DMS 273 (cell line): ENCODE measurements at regions not wholly inside any gene's neighbourhood (a gene's known extent, or its start where the extent isn't known, plus 50 kb on each side); places are given as distances from the start of the nearest gene placed in this dataset.

Source experiments
- DNase-seq: peaks from one replicate; lab custom pipeline; 2025; ENCODE audit not compliant: unreplicated experiment; lab: John Stamatoyannopoulos, UW

DNA sequence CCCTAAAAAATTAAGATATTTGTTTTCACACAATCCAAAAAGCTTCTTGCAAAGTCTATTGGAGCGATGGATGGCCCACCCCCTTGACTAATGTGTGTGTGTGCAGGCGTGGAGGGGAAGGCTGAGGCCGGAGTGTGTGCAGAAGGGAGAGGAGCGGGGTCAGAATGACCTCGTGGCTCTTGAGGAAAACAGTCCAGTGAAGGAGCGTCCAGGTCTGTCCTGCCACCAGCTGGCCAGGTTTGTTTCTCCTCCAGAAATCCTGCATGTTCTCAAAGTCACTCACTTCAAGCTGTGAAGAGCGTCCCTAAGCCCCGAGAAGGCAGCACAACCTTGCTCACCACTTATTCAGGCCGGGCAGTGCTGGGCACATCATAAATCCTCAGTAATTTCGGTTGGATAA lies 69.5 kb upstream of the SSX2IP start:
- DNase-seq, result peak; percentile 48

DNA sequence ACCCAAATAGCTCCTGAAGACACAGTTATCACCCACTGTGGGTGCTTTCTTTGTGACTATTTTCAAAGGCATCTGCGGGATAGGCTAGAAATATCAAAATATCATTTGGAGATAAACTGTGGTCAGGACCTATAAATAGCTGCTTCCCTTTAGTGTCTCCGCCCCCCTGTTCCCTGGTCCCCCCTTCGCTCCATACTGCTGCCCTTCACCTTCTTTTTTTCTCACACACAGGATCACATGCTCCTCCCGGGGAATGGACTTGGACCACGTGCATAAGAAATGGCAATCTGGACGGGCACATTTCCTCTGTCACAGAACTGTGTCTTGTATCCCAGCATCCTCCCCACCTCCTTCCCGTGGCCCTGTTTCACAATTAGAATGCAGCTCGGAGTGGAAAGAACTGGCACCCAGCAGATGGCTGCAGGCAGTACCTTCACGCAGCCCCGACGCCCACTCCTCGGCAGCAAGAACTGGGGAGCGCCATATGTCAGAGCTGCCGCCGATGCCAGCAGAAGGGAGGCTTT lies 68.8 kb upstream of the SSX2IP start:
- DNase-seq, result peak; percentile 93

DNA sequence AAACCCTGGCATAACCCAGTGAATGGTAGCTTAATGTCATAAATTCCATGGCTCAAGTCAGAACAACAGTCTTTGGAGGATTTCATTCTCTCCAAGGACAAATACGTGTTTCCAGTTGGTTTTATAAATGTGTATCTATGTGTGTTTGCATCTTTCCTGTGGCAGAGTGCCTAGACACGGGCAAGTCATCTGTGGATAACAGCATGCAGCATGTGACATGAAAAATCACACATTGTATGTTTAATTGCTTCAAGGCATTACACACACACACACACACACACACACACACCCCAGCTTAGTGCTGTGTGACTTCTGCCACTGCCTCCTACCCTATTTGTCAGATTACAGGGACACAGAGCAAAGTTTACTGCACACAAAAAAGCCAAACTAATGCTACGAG lies 68.2 kb upstream of the SSX2IP start:
- DNase-seq, result no peak

DNA sequence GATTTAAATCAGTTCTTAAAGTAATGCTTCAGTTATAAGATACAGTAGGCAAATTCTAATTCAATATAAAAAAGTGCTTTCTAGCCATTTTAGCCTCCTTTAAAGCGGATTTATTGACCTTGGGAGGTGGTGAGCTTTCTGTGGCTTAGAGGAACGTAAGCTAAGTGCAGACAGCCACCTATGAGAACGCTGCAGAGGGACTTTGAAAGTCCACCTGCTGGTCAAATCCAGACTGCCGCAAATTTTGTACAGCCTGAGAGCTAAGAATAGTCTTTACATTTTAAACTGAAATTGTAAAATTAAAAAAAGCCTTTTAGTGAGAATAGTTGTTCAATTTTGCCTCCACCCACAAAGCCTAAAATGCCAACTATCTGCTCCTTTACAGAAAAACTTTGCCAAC lies 67.0 kb upstream of the SSX2IP start:
- peak; percentile 47 for DNase-seq

DNA sequence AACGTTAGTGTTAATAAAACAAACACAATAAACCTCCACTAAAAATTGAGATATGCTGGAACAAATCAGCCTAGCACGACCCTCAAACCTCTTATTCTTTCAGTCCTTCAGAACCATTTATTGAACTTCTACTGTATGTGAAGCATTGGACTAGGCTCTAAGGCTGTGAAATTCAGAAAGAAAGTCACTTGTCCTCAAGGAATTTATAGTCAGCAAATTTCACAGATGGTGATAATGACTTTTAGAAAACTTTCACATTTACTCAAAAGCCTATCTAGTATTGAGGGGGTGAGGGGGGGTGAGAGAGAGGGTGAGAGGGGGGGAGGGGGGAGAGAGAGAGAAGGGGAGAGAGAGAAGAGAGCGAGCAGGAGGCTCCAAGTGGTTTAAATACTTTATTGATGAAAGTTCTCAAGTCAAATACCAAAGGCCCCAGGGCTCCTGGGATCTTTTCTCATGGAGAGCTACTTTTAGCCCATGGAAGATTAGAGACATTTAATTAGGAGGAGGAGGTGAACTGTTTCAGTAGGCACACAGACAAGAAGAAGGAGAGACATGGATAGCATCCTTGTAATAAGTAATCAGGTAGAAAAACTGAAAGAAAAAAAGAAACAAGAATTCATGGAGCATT lies 66.3 kb upstream of the SSX2IP start:
- DNase-seq, result peak; percentile 28

DNA sequence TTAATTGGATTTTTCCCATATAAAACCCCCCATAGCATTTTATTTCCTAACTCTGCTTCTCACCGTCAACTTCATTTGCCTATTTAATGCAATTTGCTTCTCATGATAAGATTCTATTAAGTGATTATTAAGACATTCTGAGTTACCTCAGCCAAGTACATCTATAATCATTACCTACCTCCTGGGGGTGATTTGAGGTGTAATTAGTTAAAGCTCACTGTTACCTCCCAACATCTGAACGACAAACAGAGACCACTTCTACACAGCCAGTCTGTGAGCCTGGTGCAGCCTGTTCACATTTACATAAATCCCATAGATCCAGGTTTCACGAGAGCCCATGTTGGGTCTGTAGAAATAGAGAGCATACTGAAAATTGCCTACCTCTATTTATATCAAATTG lies 65.7 kb upstream of the SSX2IP start:
- DNase-seq, result no peak

DNA sequence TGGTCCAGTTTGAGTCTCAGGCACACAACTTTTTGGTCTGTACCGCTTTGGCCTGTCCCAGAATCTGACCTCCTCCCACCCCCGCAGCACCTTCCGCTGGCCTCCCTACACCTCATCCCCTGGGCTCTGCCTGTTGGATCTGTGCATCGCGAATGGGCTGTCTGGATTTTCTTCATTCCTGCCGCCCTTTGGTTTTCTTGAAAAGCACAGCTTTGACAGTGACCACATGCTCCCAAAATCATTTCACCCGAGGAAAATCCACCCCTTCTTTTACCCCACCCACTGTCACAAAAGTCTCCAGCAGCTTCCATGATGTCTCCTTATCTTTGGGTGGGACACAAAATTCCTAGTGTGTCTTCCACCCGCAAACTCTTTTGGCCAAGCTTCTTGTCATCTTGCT lies 65.0 kb upstream of the SSX2IP start:
- DNase-seq, result no peak

DNA sequence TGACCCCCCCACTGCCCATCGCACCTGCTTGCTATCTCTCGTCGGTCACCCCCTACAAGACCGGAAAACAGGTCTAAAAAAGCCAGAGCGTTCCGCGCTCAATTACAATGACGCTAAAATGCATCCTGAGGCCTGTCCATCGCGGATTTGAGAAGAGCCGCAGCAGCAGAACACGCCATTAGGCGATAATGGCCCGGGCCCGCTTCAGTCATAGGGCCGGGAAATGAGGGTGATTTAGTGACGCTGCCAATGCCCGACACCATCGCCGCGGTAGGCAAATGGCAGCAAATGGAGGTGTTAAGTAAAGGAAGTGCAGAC lies 64.1 kb upstream of the SSX2IP start:
- DNase-seq, result no peak

DNA sequence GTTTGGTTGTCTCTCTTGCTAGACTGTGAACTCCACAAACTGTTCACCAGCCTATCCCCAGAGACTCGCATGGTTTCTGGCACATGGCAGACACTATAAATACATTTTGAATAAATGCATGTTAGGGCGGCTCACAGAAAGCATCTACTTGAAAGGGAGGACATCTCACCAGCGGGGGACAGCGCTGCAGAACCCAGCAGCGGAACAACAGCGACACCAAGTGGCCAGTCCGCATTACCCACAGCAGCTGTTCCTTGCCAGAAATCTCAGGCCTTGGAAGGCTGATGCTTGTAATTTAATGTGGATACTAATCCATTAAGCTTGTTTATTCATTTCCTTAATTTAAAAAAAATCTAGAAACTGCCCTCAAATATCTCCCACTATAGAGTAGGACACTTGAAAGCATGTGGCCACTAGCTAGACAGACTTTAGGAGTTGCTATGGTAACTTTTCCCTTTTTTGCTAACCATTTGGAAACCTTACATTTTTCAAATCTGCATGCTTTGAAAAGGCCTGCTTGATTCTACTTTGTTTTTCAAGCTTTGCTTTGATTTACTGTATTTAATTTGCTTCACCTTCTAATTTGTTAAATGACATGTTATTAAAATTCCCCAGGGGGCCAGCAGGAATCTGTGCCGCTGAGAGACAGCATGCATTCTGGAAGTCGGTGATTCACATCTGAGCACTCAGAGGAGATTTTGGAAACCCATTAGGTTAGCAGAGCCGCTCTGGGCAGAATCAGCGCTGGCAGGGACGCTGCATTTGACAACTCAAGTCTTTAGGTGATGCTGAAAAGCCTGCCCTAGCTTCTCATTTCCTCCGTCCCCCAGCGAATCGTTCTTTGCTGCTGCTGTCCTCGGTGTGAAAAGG lies 63.5 kb upstream of the SSX2IP start:
- DNase-seq, result peak; percentile 90

DNA sequence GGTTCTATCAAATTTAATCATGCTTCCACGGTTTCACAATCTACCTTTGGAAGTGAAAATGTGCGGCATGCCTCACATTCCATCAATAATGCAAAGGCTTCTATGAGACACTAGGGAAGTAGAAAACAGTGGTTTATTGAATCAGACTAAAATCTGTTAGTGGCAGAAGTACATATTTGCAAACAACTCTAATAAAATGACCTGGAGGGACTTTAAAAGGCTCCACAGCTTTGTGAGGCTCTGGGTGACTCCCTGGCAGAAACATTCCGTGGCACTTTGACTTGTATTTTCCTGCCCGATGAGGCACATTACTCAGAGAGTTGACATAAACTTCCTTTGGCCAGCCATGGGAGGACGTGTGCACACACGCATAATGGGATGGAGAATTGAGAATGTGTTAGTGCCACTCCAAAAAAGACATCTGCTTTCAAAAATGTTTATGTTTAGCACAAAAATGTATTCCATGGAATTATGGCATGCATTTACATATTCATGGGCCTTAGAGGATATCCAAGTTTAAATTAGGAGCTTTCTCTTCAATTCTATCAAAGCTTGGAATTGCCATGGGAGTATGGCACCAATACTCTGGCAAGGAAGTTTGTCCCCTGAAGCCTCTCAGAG lies 60.0 kb upstream of the SSX2IP start:
- no peak for DNase-seq

DNA sequence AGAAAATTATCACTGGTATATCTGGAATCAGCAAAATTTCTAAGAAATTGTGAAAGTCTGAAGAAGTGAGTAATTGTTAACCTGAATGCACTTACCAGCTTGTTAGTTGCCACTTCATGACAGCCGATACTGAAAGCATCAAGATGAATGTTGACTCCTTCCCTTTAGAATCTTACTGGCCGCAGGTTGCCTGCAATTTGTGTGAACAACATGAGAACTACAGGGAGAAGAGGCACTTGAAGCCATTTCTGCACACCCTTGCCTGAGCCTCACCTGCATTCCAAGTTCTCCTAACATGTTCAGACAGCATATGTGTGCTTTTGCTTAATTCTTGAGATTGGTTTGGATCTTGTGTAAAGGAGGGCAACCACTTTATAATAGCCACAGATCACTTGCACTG lies 59.2 kb upstream of the SSX2IP start:
- DNase-seq, result no peak

DNA sequence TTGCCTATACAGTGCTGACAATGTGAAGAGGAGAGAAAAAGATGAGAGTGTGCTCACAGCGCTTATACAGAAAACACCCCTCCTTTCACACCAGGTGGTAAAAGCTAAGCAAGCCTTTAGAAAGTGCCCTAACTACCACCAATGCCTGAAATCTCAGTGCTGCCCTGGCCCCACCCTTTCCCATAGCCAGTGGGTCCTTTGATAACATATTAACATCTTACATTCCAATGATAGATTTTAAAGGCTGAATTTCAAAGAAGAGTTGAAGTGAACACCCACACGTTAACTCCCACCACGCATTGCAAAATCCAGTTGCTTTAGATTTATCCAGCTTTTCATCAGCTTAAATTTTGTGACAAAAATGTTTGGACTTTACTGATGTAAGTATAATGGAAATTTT lies 58.1 kb upstream of the SSX2IP start:
- DNase-seq, result no peak

DNA sequence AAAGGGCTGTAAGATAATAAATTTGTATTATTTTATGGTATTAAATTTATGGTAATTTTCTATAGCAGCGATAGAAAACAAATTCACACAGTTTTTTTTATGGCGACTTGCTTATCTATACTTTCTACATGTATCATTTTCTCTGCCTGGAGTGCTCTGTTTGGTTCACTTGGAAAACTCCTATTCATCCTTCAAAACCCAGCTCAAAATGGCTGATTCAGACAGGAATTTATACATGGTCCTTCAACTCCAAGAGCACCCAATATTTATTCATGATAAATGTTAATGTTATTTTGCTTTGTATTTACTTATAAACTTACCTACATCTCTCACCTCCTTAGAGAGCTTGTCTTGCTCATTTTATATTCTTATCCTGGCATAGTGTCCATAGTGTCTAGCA lies 55.6 kb upstream of the SSX2IP start:
- DNase-seq, result no peak

DNA sequence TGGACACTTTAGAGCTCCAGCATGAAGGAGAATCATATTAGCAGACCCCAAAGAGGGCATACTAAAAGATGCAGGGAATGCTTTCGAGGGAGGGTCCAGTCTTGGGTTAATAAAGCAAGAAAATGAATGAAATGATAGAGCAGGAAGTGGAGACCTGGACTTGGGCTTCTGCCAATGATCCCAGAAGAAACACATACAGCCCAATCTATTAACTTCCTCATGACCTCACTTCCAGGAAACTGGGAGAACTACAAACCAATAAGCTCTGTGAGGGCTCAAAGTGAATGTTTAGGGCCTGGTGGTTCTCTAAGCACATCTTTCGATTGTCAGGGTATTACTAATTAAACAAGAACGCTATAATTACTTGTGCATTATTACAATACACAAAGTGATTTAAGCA lies 53.6 kb upstream of the SSX2IP start:
- DNase-seq, result no peak

DNA sequence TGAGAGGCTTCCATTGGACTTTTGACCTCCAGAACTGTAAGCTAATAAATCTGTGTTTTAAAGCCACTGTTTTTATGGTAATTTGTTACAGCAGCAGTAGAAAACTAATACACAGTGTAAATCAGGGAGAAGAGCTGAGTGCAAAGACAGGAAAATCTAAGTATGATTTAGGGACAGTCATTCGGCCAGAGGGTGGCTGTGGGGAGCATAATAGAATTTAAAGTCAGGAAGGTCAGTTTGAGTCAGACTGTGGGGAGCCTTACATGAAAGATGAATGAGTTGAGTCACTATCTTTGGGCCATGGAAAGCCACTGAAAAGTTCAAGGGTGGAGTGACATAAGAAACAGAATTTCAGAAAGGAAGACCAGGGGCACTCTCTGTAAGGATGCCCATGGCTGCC lies 52.4 kb upstream of the SSX2IP start:
- no peak for DNase-seq

DNA sequence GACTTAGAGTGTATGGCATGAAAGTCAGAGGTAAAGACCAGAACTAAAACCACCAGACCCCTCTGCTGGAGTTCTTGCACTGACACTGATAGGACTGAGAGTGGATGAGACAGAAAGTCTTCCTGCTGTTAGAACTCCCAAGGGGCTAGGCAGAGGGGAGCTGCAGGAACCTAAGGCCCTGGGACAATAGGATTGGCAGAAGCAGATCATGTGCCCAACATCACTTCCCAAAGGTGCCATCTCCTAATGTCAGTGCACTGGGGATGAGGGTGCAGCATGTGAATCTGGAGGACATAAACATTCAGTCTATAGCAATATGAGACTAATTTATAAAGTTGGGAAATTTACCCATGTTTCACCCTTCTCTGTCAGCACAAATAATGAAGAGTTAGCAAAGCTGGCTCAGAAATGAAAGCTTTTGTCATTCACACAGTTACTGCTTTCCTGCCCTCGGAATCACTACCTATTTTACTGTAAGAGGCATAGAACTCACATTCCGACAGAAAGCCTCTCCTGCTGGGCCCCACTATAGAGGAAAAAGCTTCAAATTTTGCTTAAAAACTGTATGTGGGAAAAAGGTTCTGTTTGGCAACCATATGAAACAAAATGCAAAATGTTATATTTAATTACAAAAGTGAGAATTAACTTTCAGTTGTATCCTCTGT lies 49.9 kb upstream of the SSX2IP start:
- DNase-seq, result no peak
